Fibroblast of villous mesenchyme (primary cell): ENCODE measurements at regions not wholly inside any gene's neighbourhood (a gene's known extent, or its start where the extent isn't known, plus 50 kb on each side); places are given as distances from the start of the nearest gene placed in this dataset.

Experiments used
- DNase-seq: peaks from one replicate; pipeline ENCODE4 v3.0.0-alpha.2; 2010; ENCODE audit warnings: low read depth
- H3K4me3 ChIP-seq: 2 replicates; pipeline ENCODE4 v1.5.1; 2011; ENCODE audit warnings: low read depth, mild to moderate bottlenecking, low read length
- TF ChIP-seq, protein P1 (sequence below): IDR thresholded peaks from 2 replicates; pipeline ENCODE4 v1.5.1; 2012; ENCODE audit warnings: low read depth, mild to moderate bottlenecking, low read length; ENCODE audit not compliant: insufficient read depth

DNA sequence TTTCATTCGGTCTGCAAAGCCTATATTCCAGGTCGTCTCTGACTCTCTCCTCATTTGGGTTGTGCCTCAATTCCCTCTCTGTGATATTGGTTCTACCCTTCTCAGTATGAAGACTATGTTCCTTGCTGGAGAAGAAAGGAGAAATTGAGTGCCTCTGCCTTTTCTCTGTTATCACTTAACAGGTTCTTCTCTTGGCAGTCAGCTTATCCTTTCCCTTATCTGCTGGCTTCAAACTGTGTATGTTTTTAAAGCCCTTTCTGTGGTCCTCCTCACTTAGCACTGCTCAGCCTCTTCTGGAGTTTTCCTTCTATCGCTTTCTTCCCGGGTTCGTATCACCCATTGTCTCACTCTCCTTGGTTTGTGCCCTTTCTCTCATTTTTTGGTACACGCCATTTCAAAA is 65.3 kb upstream of the FSTL1 start:
- TF ChIP-seq, protein P1, sequence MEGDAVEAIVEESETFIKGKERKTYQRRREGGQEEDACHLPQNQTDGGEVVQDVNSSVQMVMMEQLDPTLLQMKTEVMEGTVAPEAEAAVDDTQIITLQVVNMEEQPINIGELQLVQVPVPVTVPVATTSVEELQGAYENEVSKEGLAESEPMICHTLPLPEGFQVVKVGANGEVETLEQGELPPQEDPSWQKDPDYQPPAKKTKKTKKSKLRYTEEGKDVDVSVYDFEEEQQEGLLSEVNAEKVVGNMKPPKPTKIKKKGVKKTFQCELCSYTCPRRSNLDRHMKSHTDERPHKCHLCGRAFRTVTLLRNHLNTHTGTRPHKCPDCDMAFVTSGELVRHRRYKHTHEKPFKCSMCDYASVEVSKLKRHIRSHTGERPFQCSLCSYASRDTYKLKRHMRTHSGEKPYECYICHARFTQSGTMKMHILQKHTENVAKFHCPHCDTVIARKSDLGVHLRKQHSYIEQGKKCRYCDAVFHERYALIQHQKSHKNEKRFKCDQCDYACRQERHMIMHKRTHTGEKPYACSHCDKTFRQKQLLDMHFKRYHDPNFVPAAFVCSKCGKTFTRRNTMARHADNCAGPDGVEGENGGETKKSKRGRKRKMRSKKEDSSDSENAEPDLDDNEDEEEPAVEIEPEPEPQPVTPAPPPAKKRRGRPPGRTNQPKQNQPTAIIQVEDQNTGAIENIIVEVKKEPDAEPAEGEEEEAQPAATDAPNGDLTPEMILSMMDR = no peak
- DNase-seq = no peak

DNA sequence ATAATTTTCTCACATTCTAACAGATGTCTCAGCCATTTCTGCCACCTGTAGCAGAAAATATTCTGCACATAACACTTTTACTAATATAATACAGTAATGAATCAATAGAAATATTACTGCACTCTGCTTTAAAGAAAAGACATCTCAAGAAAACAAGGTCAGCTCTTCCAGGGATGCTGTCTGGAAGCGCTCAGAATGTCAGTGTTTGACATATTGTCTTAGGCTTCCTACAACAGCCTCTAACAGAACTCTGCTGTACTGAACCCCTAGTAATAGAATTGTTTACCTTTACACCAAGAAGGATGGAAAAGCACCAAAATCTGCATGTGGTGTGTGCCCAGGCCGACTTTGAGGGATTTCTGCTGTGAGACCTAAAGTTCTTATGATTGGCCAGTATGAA is 61.9 kb upstream of the FSTL1 start:
- TF ChIP-seq, protein P1 = no peak
- no peak overlapping the region for H3K4me3 ChIP-seq
- DNase-seq = no peak

More for the DNA sequence above, 65.3 kb upstream of the FSTL1 start:
- no peak overlapping the region for H3K4me3 ChIP-seq

DNA sequence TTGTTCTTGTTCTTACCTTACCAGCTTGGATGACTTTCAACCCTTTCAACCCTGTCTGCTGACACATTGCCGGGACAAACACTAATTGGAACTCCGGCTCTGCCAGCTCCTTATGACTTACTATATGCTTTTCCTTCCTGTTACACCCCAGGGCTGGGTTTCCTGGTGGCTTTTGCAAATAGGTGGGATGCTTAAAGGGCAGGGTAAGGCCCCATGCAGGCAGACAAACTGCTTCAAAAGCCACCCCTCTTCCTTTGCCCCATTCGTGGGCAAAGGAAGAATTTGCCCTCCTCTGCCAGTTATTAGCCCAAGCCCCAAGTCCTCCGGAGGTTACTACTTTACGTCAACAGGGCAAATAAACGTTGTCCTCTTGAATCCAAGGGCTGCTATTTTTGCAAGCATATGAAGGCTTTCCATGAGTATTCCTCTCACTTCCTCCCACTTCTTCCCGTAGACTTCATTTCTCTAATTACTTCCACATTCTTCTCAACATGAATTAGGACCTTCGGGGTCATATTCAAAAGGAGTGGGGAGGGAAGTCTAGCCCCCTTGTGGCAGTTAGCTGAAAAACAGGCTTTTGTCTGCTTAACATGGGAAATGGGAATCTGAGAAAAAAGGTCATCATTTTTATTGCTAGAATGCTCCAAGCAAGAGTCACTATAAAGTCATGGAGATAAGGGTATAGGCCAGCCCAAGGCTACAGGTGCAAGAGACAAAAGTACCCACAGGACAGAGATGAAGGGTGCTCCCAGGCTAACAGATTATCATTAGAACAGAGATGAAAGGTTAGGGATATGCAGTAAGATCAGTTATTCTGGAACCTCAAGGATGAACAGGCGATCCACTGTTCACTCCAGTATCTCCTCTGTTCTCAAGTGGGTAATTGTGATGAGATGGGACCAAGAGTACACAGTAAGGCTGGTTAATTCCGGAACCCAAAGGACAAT is 56.3 kb upstream of the FSTL1 start:
- H3K4me3 ChIP-seq = no peak overlapping the region
- DNase-seq = peak; percentile 59
- TF ChIP-seq, protein P1 = peak; percentile 79

DNA sequence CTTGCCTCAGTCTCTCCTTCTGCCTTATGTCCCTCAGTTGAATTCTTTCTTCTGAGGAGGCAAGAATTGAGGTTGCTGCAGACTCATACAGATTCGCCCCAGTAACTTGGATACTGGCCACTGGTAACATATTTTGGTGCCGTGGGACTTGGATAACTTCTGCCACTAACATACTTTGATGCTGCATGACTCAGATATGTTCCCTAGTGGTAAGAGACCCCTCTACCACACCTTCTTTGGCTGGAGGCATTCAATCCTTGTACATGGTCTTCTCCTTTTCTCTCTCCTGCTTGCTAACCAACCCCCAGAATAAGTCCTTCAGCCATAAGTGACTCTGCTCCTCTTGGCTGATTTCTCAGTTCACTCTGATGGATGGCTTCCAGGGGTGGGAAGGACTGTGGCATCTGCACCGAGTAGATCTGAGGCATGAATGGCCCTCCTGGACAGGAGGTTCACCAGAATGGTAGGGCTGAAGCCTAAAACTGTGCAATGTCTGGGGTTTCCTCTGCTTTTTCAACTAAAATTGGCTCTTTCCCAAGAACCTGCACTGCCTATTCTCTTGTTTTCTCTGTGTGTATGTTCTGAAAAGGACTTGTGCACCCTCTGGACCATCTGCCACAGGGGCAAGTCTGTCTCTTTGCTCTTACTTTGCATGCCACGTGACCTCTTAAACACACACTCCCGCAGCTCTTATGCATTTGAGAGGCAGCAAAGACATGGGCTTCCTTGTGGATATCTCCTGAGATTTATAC is 55.5 kb upstream of the FSTL1 start:
- DNase-seq = no peak
- H3K4me3 ChIP-seq = no peak overlapping the region
- TF ChIP-seq, protein P1 = no peak

DNA sequence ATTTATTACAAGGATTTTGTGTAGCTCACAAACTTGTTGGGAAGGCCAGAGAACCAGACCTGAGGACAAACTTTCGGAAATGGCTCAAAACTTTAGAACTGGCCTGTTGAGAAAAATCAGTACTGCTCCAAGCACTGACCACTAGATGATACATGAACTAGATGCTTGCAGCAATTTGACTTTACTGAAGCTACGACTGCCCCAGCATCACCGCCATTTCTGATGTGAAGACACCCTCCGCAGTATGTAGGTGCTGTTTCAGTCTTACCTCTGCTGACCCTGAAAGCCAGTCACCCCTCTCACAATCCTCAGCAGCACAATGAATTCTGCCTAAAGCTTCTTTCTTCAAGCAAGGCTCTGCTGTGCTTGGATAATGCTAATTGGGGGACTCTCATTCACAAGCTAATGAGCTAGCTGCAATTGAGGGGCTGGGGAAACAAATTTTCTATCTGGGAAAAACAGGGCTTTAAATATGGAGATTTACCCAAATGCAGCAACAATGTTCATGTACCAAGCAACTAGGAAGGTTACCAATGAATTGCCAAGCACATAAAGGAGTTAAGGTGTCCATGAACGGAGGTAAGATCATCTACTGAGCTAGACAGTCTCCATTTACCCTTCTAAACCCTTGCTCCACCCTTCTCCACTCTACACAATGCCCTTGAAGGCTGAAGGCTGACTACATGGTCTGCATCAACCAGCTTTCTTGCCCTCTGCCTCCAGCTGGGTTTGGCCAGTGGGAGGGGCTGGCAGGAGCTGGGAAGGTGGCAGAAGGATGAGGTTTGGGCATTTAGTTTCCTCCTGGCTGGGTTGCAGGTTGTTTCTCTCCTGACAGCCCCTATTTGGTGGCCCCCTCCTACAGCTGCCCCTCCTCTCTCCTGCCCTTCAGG is 53.2 kb upstream of the FSTL1 start:
- DNase-seq = no peak
- TF ChIP-seq, protein P1 = no peak

GRCh38 chr3:120502116-120502515 is 51.3 kb upstream of the FSTL1 start:
- DNase-seq = no peak
- TF ChIP-seq, protein P1 = no peak
- H3K4me3 ChIP-seq = no peak overlapping the region

More for the DNA sequence above, 53.2 kb upstream of the FSTL1 start:
- no peak overlapping the region for H3K4me3 ChIP-seq
